GM04504 (cell line): ENCODE measurements at regions not wholly inside any gene's neighbourhood (a gene's known extent, or its start where the extent isn't known, plus 50 kb on each side); places are given as distances from the start of the nearest gene placed in this dataset.

Experiments used
- DNase-seq: peaks from one replicate; pipeline ENCODE4 v3.0.0-alpha.2; 2012; ENCODE audit warnings: low read depth

DNA sequence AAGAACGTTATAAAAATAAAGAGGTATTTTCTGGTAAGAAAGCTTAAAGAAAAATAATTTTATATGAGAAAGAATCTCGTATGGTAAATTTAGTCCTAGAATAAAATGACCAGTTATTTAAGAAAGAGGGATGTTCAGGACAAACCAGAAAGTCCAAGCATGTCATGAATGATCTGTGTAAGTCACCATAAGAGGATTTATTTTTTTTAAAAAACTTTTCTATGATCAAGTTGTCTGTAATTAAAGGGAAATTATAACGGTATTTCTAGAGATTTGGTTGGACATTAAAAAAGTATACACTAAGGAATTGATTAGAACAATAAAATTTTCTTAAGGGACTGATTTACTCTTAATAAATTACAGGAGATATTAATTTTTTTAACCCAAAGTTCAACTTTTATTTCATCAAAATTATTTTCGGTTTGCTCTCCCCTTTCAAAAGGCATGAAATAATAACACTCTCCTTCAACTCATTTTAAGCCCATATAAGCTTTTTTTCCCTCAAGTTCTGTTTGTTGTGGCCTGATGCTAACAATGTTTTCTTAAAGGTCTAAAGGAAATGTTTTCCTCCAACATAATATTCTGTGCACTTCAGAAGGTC lies 49.9 kb upstream of the CPSF6 start:
- DNase-seq = no peak
